Hematopoietic multipotent progenitor cell treated with erythropoietin and hydrocortisone succinate and interleukin-3 and kit ligand, for 17 days (in vitro differentiated cells): ENCODE measurements at regions not wholly inside any gene's neighbourhood (a gene's known extent, or its start where the extent isn't known, plus 50 kb on each side); places are given as distances from the start of the nearest gene placed in this dataset.
A peak's percentile ranks its signal among the peaks of the same experiment; 100 is the strongest.

ENCODE experiments used
- DNase-seq: peaks from one replicate; pipeline ENCODE4 v3.0.0-alpha.2; 2015; ENCODE audit warnings: low spot score

- DNase-seq, result no peak
Observed at GRCh38 chr9:91024841-91025240, 223.2 kb downstream of the SYK start.

GRCh38 chr9:91025856-91026255, 224.2 kb downstream of the SYK start:
- DNase-seq, result no peak

- no peak for DNase-seq
Observed at GRCh38 chr9:91026266-91026665, 224.6 kb downstream of the SYK start.

DNA sequence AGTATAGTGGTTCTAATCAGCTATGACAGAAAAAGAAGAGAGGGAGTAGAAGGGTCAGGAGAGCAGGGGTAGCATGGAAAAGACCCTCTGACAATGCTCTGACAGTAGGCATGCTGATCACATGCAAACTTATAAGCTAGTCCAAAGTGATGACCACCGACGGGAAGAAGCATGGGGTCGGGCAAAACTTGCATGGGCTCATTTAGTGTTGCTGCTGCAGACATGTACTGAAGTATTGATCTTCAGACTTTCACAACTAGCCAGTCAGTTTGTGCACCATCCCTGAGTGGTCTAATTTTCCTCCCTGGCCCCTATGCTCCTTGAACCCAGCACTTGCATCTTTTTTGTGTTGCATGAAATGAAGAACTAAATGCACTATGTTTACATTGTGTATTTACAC, 225.4 kb downstream of the SYK start:
- no peak for DNase-seq

DNA sequence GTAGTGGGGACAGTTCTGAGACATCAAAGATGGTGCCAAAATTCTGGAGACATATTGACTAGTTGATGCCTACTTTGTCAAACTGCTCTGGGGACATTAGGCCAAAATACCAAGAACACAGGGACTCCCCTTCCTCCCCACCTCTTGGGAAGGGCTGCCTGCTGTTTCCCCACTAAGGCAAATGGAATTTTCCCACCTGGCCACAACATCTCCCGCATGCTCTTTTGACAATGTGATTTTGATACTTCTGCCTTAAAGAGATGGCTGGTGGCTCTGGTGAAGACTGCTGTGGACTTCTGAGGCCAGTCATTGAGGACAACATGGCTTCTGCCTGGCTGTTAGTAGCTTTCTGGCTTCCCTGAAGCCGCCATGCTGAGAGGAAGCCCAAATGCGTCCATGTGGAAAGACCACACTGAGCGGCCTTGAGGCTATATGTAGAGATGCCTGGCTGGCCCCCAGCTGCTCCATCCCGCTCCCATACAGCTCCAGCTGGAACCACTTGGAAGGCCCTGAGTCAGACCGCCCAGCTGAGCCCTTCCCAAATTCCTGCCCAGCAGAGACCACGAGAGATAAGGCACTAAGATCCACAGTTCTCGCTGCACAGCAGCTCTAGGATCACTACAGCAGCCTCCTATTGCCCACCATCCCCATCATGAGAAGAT, 226.7 kb downstream of the SYK start:
- DNase-seq, result no peak

GRCh38 chr9:91029650-91030361, 228.2 kb downstream of the SYK start:
- no peak for DNase-seq

DNA sequence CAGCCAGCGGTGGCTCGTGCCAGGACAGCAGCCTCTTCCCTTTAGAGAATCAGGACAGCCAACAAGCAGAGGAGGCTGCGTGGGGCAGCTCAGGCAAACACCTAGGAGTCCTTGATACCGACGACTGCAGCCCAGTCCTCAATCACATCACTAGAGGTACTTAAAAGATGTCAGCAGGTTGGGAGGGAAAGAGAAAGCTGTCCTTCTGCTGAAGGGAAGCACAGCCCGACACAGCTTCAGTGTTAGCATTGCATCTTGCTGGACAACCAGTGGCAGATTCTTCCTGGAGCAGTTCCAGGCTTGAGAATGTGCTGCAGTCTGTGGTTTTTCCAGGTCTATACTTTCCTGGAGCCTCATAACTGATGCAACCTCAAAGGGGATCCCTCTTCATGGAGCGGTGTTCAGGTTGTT, 230.5 kb downstream of the SYK start:
- DNase-seq, result no peak

- no peak for DNase-seq
Observed at GRCh38 chr9:91033270-91033669, 231.7 kb downstream of the SYK start.

DNA sequence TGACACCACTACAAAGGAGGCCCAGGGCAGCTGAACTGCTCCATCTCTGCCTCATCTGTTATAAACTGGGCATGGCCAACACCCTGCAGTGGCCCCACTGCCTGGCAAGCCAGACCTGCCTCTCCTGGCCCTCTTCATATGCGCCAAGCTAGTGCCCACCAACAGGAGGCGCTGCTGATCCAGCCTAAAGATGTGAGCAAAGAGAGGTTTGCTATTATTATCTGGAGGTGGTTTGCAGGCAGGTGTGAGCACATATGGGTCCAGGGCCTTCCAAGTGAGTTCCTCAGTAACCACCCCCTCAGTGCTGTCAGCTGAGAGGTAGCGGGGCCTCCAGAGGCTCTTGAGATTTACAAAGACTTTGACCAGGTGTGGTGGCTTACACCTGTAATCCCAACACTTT, 232.2 kb downstream of the SYK start:
- DNase-seq, result peak; percentile 8

DNA sequence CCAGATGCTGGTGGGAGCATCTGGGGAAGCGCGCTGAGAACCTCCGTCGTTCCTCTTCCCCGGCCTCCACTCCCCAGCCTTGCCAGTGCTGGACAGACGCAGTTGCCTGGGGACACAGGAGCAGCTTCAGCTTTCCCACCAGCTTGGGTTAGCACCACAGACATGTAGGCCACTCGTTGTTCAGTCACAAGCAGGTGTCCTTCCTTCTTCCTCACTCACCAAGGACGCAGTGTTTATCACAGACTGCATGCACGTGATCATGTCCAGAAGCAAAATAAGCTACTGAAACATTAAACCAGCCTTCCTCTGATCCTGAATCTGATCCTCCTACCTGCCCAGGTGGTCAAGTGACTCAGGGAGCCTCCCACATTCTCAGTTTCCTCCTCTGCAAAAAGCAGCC, 232.9 kb downstream of the SYK start:
- no peak for DNase-seq

DNA sequence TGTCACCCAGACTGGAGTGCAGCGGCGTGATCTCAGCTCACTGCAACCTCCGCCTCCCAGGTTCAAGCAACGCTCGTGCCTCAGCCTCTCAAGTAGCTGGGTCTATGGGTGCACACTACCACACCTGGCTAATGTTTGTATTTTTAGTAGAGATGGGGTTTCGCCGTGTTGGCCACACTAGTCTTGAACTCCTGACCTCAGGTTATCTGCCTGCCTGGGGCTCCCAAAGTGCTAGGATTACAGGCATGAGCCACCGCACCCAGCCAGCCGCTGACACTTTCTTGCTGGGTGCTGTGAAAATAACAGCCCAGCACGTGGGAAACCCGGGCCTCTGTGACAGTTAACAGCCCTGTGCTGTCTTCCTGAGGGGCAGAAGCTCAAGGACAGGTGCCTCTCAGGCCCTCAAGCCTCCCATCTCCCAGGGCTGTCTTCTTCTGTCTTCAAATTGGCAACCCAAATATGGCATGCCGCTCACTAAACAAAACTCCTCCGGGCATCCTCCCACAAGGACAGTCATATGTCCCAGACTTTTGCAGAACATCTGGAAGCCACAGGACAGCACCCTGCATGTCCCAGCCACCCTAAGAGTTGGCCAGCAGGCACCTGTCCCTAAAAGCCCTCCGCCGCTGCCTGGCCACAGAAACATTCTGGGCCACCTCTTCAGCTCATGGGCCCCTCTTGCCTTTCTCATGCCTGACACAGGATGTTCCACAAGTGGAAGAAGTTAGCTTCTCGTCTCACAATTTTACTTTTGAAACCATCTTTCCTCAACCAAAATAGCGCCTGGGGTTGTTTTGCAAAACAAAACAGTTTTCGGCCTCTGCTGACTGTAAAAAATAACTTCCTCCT, 233.6 kb downstream of the SYK start:
- DNase-seq, result no peak

DNA sequence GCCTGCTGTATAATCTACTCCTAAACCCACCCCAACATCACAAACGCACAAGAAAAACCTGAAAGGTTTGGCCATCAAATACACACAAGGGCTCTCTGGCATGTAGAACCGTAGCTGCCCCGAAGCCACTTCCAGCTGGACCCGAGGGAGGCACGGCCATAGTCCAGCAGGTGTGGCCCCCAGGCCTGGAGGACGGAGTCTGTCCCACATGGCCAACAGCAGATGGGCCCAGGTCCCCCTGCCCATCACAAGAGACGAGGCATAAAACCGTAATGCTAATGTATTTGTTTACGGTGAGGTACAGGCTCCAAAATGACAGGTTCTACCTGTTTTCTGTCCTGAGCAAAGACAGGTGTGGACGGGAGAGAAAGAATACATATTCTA, 234.2 kb downstream of the SYK start:
- no peak for DNase-seq

GRCh38 chr9:91036356-91036755, 234.7 kb downstream of the SYK start:
- no peak for DNase-seq

DNA sequence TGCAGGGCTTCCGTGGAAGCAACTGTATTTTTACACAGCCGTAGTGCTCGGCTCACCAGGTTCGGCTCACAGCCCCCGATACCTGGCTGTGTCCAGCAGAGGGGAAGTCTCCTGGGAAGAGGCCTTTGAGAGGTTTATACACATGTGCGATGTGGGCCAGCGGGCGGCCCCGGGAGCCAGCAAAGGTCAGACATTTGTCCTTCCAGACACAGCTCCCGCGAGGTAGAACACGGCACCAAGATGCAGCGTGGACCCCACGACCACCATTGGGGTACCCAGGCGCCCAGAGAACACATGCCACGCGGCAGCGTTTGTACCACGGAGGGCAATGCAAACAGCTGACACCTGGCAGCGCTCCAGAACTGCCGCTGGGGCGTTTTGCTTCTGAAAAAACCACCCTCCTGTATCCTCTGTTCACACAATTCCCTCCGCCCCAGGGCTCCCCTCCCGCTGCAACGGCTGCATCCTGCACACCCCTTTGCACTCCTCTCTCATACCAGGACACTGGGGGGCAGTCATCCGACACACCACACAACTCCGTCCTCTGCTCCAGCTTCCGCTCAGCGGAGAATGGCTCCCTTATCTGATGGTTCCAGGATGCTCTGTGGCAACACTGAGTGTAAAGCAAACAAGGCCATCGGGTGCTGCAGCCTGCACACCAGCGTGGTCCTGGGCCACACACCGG, 235.3 kb downstream of the SYK start:
- no peak for DNase-seq

GRCh38 chr9:91037511-91038482, 236.2 kb downstream of the SYK start:
- no peak for DNase-seq

- no peak for DNase-seq
Observed at GRCh38 chr9:91038483-91039124, 237.0 kb downstream of the SYK start.

DNA sequence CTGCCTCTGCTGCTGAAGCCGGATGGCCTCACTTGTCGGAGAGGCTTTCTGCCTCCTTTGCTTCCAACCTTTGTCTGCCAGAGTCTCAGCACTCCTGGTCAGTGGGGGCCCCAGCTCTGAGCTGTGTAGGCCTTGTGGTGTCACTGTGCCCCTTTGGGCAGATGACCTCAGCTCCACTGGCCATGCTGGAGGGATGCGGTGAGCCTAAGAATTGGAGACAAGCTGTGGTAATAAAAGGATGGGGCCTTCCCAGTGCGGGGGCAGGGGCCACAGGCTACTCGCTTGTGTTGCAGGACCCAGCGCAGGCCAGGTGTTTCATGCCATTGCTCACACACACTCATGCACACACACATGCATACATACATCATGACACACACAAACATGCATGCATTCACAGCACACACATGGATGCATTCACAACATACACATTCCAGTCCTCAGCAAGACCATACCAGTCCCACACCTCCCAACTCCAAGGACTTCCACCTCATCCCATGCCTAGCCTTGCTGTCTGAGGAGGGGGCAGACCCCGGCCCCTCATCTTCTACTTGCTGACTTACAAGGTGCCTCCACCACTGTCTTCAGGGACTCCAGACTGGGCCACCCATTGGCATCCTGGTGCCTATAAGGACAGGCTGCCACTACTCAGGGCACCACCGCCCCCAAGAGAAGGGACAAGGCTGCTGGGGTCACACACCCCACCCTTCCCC, 237.7 kb downstream of the SYK start:
- no peak for DNase-seq

- no peak for DNase-seq
Observed at GRCh38 chr9:91039835-91040140, 238.2 kb downstream of the SYK start.

- DNase-seq, result no peak
Observed at GRCh38 chr9:91040371-91041215, 239.0 kb downstream of the SYK start.
